Right lobe of liver (tissue), 6 donors: ENCODE measurements at regions not wholly inside any gene's neighbourhood (a gene's known extent, or its start where the extent isn't known, plus 50 kb on each side); places are given as distances from the start of the nearest gene placed in this dataset.
"Not testable (repeated sequence)": the region's sequence is repeated elsewhere in the genome, so short reads cannot be mapped to it uniquely, and the experiment has no call there.

Experiments used
- ATAC-seq, 4 donors: fragments of 200-7000 bp; cut with Tn5 transposase; one replicate each; pipeline ENCODE4 v1.9.1; 2020; ENCODE audit warnings: mild to moderate bottlenecking in 4 of 4, moderate library complexity in 4 of 4
- DNase-seq, 3 donors: peaks; one replicate each; pipeline ENCODE4 v3.0.0-alpha.2; 2020
- H3K27ac ChIP-seq, 3 donors: fragments of 200-600 bp; one replicate each; pipeline ENCODE4 v1.8.0; 2022
- H3K27me3 ChIP-seq, 2 donors: fragments of 200-600 bp; one replicate each; pipeline ENCODE4 v1.8.0; 2022
- H3K36me3 ChIP-seq, 4 donors: fragments of 200-600 bp; sonication (generic) in 1 of 4; one replicate each; pipeline versions ENCODE4 v1.5.1 to v1.8.0; 2017 to 2022; ENCODE audit warnings: control low read depth in 1 of 4
- H3K4me1 ChIP-seq, 4 donors: fragments of 200-600 bp; sonication (generic) in 1 of 4; one replicate each; pipeline versions ENCODE4 v1.5.1 to v1.8.0; 2017 to 2022; ENCODE audit warnings: control low read depth in 1 of 4
- H3K4me3 ChIP-seq, 3 donors: fragments of 200-600 bp; one replicate each; pipeline ENCODE4 v1.8.0; 2022
- H3K9me3 ChIP-seq, 4 donors: fragments of 200-600 bp; sonication (generic) in 1 of 4; one replicate each; pipeline versions ENCODE4 v1.5.1 to v1.8.0; 2017 to 2022; ENCODE audit warnings: control low read depth in 1 of 4
- CTCF ChIP-seq, 4 donors: fragments of 200-600 bp in 3 of 4; fragments of 450-650 bp in 1 of 4; IDR thresholded peaks; one replicate each; pipeline versions ENCODE4 v1.5.1 to v1.8.0; 2016 to 2022; ENCODE audit warnings: antibody characterized with exemption in 4 of 4, mild to moderate bottlenecking in 2 of 4
- POLR2A ChIP-seq: fragments of 450-650 bp; IDR thresholded peaks from one replicate; pipeline ENCODE4 v1.6.1; 2017; ENCODE audit warnings: antibody characterized with exemption, mild to moderate bottlenecking
- WGBS: methylation state at CpG from one replicate; pipeline ENCODE4 v1.1.6; 2018; ENCODE audit warnings: low coverage, low lambda C conversion rate; ENCODE audit not compliant: insufficient coverage; ENCODE audit errors: missing lambda C conversion rate; 5-methylcytosine and 5-hydroxymethylcytosine counted together
- intact Hi-C, 2 donors: fragments of 100-400 bp; cut with DNase I; formaldehyde crosslinking; loops; one replicate each; pipeline versions ENCODE4 v1.11.2 to v1.14.1; 2022
- donor health status: DM: no; HTN: yes; CAD: no.
- donor health status: DM: no; HTN: no; CAD: no.
- donor health status: DM: no; HTN: no; CAD: no.
- donor health status: DM: no; HTN: yes; CAD: no.
- donor health status: DM: no; HTN: yes; CAD: no.

- H3K36me3 ChIP-seq, ATAC-seq, H3K27ac ChIP-seq, H3K4me1 ChIP-seq, H3K9me3 ChIP-seq, H3K4me3 ChIP-seq, intact Hi-C loops, DNase-seq, H3K27me3 ChIP-seq: not testable (repeated sequence)
- 85% methylated on average over 11 of the region's 13 CpGs for WGBS
These were observed 54.5 kb upstream of the UNC13C start for GRCh38 chr15:53923741-53924140.

GRCh38 chr15:53918180-53919079 lies 59.8 kb upstream of the UNC13C start:
- TF ChIP-seq POLR2A (no peak), CTCF (IDR thresholded peaks at IDR 0.05) (no peak)
- intact Hi-C loops: no loop called here
- 36% methylated on average over 10 of the region's 11 CpGs for WGBS
- Histone ChIP-seq H3K4me3 (no peak overlapping the region), H3K9me3 (no peaks in the 10 kb centered on the region), H3K27me3 (no peaks in the 10 kb centered on the region), H3K4me1 (no peaks in the 10 kb centered on the region), H3K27ac (no peak overlapping the region), H3K36me3 (no peaks in the 10 kb centered on the region)
- DNase-seq (no peak), ATAC-seq (peak in 1 of 4 donors; percentile 66)

- Histone ChIP-seq H3K9me3 (no peaks in the 10 kb centered on the region), H3K36me3 (no peaks in the 10 kb centered on the region), H3K4me3 (no peak overlapping the region), H3K27me3 (no peaks in the 10 kb centered on the region), H3K4me1 (no peaks in the 10 kb centered on the region), H3K27ac (no peak overlapping the region)
- intact Hi-C loops: no loop called here
- DNase-seq (no peak), ATAC-seq (no peak)
- WGBS: 42% methylated on average over 2 of the region's 2 CpGs
- TF ChIP-seq CTCF (IDR thresholded peaks at IDR 0.05): no peak
These were observed 61.1 kb upstream of the UNC13C start for GRCh38 chr15:53917109-53917508.

GRCh38 chr15:53911431-53911830 lies 66.8 kb upstream of the UNC13C start:
- Histone ChIP-seq H3K36me3 (no peaks in the 10 kb centered on the region), H3K9me3 (no peaks in the 10 kb centered on the region), H3K4me3 (no peak overlapping the region), H3K4me1 (no peaks in the 10 kb centered on the region), H3K27ac (no peak overlapping the region), H3K27me3 (no peaks in the 10 kb centered on the region)
- ATAC-seq (no peak), DNase-seq (no peak)
- TF ChIP-seq POLR2A (no peak), CTCF (IDR thresholded peaks at IDR 0.05) (no peak)
- WGBS: 60% methylated on average over 1 of the region's 10 CpGs
- intact Hi-C loops: no loop called here

- Histone ChIP-seq H3K36me3 (no peaks in the 10 kb centered on the region), H3K4me3 (no peak overlapping the region), H3K4me1 (no peaks in the 10 kb centered on the region), H3K27ac (no peak overlapping the region), H3K9me3 (no peaks in the 10 kb centered on the region), H3K27me3 (no peaks in the 10 kb centered on the region)
- intact Hi-C loops: no loop called here
- 61% methylated on average over 7 of the region's 11 CpGs for WGBS
- DNase-seq (no peak), ATAC-seq (peak in 1 of 4 donors; percentile 17)
- TF ChIP-seq CTCF (IDR thresholded peaks at IDR 0.05): no peak
- no peak for TF ChIP-seq POLR2A
These were observed 67.4 kb upstream of the UNC13C start for GRCh38 chr15:53910852-53911251.
